DMS153 (cell line): ENCODE measurements at regions not wholly inside any gene's neighbourhood (a gene's known extent, or its start where the extent isn't known, plus 50 kb on each side); places are given as distances from the start of the nearest gene placed in this dataset.
"Not testable (repeated sequence)": the region's sequence is repeated elsewhere in the genome, so short reads cannot be mapped to it uniquely, and the experiment has no call there.

ENCODE experiments used
- DNase-seq: peaks from one replicate; lab custom pipeline; 2025; lab: John Stamatoyannopoulos, UW

DNA sequence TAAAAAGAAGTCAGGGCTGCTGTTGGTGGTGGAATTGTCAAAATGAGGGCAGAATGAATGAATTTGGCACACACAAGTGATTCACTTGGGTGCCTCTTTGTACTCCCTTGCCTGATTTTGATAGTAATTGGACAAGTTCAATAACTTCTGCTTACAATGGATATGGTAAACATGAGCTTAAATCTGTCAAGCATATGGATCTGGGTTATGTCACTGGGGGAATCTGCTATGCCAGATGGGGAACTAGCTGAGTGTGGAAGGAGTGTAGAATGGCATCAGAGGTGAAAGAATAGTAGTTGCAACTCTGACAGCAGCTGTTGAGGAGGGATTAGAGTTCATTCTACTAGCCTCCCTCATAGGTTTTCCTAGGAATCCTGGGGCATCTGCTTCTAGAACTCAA, 724.2 kb upstream of the CDH8 start:
- DNase-seq: no peak

DNA sequence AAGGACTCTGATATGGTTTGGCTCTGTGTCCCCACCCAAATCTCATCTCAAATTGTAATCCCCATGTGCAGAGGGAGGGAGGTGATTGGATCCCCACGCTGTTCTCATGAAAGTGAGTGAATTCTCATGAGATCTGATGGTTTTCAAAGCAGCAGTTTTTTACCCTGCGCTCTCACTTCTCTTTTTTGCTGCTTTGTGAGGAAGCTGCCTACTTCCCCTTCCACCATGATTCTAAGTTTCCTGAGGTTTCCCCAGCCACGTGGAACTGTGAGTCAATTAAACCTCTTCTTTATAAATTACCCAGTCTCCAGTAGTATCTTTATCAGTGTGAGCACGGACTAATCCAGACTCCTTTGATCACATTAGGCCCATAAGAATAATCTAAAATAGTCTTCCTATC, 719.7 kb upstream of the CDH8 start:
- no peak for DNase-seq

GRCh38 chr16:62752854-62753253, 716.6 kb upstream of the CDH8 start:
- DNase-seq: no peak

GRCh38 chr16:62751218-62751617, 715.0 kb upstream of the CDH8 start:
- no peak for DNase-seq

DNA sequence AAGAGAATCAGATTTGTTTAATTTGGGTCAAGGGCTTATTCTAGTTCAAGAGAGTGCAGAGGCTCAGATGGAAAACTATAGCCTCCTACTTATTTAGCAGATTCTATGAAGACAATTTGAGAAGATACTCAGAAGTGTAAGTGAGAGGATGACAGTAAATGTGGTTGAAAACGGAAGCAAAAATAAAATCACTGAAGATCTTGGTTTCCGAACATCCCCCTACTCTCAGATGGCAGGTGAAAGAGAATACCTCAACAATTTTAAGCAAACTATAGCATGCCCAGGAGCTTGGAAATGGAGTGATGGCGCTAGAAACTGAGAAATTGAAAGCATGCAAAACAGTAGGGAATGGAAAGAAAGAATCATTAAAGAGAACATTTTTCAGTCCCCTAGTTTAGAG, 705.5 kb upstream of the CDH8 start:
- DNase-seq: no peak

DNA sequence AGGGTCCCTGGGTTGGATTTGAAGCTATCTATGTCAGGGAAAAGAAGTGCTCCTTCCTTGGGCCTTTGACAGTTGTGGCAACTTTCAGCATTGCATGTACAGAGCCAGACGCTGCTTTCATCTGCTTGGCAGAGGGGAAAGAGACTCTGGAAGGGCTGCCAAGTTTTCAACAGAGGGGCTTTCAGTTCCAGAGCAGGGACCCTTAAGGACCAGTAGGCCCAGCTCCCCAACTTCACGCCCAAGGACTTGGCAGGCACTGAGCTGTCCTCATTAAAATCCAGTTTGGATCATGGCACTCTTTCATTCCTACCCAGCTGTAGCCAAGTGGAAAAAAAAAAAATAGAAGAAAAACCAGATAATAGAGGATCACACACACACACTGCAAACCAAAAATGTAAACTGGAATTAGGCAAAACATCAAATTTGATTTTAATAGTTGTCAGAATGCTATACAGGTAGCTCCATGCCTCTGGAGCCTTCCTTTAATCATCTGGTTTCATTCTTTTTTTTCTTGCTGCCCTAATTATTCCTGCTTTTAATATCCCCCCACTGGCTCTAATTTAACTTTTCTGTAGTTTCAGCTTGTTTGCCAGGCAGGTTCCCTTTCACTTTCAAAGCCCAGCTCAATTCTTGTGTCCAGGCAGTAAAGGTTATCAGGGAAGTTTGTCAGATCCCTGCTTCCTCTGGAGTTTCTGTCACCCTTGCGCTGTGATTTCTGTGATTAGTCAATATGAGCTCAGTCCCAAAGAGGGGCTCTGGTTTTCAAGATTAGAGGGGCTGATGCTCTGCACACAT, 702.6 kb upstream of the CDH8 start:
- DNase-seq: no peak

- DNase-seq: no peak
Measured at GRCh38 chr16:62732092-62732491, 695.9 kb upstream of the CDH8 start.

GRCh38 chr16:62724670-62725269, 688.5 kb upstream of the CDH8 start:
- DNase-seq: not testable (repeated sequence)

GRCh38 chr16:62720651-62721050, 684.4 kb upstream of the CDH8 start:
- no peak for DNase-seq

DNA sequence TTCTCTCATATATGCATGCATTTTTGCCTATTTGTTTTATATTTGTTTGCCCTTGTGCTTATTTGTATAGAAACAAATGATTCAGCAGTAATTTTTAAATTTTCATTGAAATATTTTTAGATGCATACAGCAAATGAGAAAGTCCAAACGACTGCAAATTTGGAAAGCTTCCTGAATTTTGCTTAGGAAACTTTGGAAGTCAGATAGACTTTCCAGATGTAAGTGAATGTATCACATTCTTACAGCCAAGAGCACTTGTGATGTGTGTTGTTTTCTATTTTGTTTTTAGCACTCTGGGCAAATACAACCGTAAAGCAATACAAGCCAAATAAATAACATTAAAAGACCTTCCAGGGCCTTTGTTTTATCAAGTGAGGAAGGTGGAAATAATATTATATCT, 680.8 kb upstream of the CDH8 start:
- no peak for DNase-seq

DNA sequence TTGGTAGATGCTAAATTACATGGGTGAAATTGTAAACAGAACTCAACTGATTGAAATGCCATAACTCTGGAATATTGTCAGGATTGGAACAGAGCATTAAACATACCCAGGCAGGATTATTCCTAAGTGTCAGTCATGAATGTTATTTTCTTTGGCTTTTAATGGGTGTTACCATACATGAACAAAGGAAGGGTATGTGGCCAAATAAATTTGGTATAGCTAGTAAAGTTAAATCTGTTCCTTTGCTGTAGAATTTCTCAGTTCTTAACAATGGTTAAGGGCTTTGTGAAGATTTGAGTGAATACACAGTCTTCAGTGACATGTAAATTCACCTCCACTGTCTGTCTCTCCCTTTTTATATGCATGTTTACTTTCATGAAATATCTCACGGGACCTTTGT, 679.5 kb upstream of the CDH8 start:
- DNase-seq: no peak

DNA sequence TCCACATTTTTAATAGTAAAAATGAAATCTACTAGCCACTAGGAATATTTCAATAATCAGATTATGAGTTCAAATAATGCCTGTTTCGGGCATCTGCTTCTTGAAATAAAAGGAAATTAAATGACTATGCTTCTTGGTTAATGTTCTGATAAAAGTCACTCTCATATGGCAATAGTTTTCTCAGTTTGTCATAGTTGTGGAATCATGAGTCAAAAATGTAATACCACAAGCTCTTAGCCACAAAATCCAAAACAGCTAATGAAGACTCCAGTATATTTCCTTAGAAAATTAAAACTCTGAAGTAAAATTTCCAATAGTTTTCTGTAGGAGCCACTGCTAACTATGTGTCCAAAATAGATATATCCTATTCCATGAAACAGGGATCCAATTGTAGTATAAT, 676.3 kb upstream of the CDH8 start:
- DNase-seq: no peak

- DNase-seq: no peak
Measured at GRCh38 chr16:62711797-62712196, 675.6 kb upstream of the CDH8 start.

GRCh38 chr16:62709794-62710193, 673.6 kb upstream of the CDH8 start:
- DNase-seq: no peak

DNA sequence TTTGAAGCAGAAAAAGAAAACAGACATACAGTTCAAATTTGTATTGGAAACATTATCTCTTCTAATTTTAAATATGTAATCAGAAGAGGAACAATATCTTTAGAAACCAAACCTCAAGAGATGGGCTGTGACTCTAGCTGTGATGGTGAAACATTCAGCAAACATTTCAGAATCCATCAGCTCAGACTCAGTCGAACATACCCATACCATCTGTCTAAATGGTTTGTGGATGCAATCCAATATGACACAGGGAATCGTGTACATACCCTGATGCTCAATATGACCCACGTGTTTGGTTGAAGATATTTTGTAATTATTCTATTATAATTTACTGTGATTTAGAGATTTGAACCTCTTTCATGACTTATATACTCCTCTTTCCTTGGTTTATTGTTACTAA, 665.2 kb upstream of the CDH8 start:
- no peak for DNase-seq

DNA sequence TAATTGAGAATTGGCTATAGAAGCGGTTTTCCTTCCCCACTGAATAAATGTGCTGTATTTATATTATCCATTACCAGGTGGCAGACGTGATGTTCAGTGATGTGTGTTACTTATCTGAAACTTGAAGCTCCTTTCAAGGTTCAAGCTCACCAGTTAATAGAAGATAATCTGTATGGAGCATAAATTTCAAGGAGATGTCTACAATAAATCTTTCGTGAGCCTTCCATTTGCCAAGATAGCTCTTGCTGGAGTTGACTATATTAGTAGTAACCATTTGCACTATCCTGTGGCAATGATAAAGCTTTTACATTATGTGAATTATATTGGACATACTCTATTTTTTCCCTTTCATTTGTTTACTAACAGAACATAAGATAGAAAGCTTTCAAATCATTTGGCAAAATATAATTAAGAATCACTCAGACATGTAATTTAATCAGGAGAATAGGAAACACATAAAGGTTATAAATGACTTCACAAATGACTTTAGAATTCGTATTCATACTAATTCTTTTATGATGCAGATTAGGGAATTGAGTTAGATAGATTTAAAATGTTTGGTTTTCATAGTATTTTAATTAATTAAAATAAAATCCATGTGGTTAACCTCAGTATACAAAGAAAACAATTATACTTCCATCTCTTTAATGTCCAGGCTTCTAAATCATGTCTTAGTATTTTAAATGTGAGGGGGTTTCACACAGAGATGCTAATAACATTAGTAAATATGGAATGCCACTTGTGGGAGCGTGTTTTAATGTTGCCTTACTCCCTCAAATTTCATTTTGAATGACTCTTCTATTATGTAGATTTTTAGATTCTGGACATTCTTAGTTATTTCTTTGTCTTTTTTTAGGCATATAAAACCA, 664.4 kb upstream of the CDH8 start:
- no peak for DNase-seq

- no peak for DNase-seq
Measured at GRCh38 chr16:62692685-62693084, 656.4 kb upstream of the CDH8 start.

GRCh38 chr16:62681819-62682218, 645.6 kb upstream of the CDH8 start:
- DNase-seq: no peak

GRCh38 chr16:62678796-62679195, 642.6 kb upstream of the CDH8 start:
- no peak for DNase-seq

DNA sequence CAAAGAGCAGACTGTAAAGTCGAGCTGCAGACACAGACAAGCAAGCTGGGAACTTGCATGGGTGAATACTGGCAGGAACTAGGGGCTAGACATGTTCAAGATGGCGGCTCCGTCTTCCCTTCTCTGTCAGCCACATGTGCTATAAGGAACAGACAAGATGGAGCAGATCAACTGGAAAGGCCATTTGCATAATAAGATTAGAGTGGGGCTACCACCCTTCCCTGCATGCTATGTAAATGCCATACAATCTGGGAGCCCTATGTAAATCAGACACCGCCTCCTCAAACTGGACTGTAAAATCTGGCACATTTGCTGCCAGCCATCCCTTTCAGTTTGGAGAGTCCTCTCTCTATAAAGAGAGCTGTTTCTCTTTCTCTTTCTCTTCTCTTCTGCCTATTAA, 640.1 kb upstream of the CDH8 start:
- no peak for DNase-seq

GRCh38 chr16:62665269-62665668, 629.0 kb upstream of the CDH8 start:
- DNase-seq: no peak

DNA sequence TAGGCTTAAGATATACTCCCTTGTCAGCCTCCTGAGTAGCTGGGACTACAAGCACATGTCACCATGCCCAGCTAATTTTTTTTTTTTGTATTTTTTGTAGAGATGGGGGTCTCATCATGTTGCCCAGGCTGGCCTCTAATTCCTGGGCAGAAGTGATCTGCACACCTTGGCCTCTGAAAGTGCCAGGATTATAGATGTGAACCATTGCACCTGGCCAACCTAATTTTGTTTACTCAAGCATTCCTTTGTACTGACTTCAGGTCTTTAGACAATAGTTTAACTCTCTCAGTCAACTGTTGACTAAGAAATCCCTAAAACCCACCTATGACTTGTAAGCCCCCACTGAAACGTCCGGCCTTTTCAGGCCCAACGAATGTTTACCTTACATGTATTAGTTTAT, 628.3 kb upstream of the CDH8 start:
- no peak for DNase-seq

- DNase-seq: no peak
Measured at GRCh38 chr16:62661435-62661834, 625.2 kb upstream of the CDH8 start.
